NCI-H1694 (cell line): ENCODE measurements at regions not wholly inside any gene's neighbourhood (a gene's known extent, or its start where the extent isn't known, plus 50 kb on each side); places are given as distances from the start of the nearest gene placed in this dataset.

ENCODE experiments used
- DNase-seq: peaks from one replicate; lab custom pipeline; 2025; lab: John Stamatoyannopoulos, UW

DNA sequence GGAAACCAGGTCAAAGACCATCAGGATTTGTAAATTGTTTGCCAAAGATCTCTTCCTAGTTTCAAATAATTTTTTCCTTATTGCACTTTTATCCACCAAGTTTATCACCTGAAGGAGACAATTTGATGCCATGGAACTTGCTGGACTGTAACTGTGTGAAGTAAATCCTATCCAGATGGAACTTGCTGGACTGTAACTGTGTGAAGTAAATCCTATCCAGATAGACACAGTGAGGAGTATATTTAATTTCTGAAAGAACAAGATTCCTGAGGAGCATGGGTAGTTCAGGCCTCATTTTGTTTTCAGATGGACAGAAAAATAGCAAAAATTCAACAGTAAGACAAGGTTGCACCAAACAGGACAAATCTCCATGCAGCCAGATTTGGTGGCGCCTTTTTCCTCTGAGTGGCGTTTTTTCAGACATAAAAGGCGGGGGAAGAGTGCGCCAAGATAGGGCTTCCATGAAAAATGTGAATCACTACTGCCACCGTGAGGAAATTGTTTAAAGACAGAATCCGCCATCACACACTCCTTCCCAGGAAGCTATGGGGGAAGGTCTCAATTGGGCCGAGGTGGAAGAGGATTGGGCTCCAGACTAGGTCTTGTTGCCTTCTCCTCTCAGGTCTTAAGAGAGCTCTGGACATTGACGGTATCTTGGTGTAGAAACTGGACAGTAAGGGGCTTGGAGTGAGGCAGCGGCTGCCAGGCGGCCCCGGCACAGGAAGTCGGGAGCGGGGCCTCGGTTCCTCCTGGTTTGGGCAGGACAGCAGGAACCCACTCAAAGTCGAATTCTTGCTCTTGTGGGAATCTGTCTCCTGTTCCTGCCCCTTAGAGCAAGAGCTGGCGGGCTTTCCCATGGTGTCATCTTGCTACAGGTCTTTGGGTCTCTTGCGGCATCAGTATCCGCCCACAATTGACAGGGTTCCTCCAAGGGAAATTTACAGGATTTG is 234.7 kb downstream of the OR13H1 start:
- DNase-seq = peak; percentile 53

GRCh38 chrX:131779306-131779705 is 235.4 kb downstream of the OR13H1 start:
- DNase-seq = no peak

DNA sequence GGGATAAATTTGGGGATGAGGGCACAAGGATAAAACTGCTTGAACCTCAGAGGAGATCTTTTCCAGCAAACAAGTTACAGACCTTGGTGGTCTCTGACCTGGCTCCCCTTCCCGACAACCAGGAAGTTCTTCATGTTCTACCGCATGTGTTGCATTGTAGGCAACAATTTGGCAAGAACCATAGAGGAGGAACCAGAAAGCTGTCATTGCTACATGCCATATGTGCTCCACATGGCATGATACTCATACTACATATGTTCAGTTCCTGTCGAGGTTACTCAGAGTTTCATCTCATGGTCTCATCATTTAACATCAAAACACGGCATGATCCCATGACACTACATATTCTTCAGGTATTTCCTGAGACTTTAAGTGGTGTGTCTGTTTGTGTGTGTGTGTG is 235.9 kb downstream of the OR13H1 start:
- DNase-seq = no peak

GRCh38 chrX:131782646-131783045 is 238.8 kb downstream of the OR13H1 start:
- no peak for DNase-seq

DNA sequence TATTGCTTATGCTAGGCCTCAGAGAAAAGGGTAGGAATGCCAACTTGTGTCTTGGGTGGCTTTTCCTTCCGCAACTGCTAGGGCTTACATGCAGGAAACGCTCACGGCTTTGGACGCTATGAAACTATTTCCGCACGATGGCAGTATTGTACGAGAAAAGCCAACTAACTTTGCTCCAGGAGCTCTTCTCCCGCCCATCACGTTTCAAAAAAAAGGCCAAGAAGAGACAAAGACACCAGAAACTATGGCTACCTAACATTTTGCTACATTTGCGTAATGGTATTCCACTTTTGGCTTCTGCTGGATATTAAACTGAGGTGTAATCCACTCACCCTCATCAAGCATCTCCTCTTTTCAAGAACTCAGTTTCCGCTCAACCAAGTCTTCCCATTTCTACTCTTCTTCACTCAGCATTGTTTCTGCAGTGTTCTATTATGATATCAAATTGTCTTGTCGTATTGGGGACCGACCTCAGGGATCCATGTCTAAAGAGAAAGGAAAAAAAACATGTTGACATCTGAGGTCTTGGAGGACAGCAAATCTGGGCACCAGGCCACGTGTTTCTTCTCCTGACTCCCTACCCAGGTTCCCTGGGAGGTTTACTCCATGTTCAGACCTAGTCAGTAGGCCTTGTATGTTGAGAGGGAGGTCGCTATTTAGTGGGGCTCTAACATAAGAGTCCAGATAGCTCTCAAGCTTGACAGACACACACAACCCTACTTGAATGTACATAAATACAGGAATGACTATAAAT is 239.4 kb upstream of the STK26 start:
- DNase-seq = peak; percentile 20

DNA sequence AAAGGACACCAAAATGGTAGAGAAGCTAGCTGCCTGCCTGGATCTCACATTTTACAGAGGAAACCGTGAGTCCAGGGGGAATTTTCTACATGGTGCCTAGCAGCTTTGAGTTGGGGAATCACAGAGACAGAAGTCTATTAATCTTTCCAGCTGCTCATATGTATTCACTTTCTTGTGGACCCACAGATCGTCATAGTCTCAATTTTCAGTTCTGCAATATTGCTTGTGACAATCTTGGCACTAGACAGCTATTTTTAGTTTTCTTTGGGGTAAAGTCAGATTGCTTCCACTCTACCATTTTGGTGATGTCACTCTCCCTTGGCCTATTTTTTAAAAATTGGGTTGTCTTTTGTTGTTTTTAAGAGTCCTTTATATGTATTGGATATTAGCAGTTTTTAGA is 233.4 kb upstream of the STK26 start:
- no peak for DNase-seq

- DNase-seq = no peak
Measured at GRCh38 chrX:131791608-131792355, 231.3 kb upstream of the STK26 start.

DNA sequence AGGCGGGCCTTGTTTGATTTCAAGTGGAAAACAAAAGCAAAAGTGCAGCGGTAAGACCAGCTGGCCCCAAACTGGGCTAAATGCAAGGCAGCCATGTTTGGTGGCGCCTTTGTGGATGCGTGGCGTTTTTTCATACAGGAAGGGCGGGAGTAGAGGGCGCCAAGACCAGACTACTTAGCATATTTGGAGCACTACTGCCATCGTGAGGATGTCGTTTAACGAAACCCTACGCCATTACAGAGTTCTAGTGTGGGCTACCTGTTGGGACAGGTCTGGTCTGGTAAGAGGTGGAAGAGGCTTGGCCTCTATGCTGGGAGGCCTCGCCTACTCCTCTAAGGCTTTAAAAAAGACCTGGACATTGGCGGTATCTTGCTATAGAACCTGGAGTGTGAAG is 230.7 kb upstream of the STK26 start:
- no peak for DNase-seq

DNA sequence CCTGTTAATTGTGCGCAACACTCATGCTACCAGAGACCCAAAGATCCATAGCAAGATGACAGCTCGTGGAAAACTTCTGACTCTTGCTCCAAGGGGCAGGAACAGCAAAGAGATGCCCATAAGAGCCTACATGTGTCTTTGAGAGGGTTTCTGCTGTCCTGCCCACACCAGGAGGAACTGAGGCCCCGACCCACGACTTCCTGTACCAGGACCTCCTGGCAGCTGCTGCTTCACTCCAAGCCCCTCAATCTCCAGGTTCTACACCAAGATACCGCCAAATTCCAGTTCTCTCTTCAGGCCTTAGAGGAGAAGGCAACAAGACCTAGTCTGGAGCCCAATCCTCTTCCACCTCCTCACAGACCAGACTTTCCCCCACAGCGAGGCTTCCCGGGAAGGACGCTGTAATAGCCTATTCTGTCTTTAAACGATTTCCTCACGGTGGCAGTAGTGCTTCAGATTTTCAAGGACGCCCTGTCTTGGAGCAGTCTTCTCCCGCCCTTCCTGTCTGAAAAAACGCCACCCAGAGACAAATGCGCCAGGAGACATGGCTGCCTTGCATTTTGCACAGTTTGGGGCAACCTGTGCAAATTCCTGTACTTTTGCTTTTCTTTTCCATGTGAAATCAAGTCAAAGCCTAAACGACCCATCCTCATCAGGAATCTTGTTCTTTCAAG is 230.2 kb upstream of the STK26 start:
- no peak for DNase-seq

DNA sequence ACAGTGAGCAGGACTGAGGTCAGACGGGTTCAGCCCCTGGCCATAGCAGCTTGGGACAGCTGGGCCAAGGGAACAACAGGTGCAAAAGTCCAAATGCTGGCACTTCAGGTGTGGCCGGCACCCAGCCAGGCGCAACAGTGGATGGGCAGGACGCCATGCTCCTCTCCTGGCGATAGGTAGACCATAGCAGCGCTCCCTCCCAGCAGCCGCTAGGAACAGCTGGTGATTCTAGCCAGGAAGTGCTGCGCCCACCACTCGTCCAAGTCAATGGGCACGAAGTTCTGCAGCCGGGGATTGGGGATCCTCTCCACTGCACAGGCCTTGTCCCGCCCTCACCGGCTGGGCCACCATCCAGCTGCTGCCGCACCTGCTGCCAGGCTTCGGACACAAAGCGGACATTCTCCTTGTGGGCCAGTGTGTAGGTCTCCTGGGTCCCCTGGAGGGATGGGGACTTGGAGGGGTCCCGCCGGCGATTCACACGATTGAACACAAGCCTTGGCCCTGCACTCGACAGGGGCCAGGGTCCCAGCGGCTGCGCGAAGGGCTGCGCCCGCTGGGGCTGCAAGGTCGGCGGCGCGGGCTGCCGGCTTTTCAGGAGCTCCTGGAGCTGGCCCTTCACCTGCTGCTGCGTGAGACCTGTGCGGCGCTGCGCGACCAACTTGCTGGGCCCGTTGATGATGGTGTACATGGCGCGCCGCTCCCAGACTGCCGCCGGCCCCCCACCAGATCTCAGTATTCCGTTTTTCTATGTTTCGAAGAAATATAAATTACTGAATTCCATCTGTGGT is 227.5 kb upstream of the STK26 start:
- DNase-seq = no peak

- no peak for DNase-seq
Measured at GRCh38 chrX:131801066-131801465, 222.0 kb upstream of the STK26 start.

- DNase-seq = no peak
Measured at GRCh38 chrX:131801911-131802310, 221.2 kb upstream of the STK26 start.

GRCh38 chrX:131802836-131803626 is 220.1 kb upstream of the STK26 start:
- no peak for DNase-seq

DNA sequence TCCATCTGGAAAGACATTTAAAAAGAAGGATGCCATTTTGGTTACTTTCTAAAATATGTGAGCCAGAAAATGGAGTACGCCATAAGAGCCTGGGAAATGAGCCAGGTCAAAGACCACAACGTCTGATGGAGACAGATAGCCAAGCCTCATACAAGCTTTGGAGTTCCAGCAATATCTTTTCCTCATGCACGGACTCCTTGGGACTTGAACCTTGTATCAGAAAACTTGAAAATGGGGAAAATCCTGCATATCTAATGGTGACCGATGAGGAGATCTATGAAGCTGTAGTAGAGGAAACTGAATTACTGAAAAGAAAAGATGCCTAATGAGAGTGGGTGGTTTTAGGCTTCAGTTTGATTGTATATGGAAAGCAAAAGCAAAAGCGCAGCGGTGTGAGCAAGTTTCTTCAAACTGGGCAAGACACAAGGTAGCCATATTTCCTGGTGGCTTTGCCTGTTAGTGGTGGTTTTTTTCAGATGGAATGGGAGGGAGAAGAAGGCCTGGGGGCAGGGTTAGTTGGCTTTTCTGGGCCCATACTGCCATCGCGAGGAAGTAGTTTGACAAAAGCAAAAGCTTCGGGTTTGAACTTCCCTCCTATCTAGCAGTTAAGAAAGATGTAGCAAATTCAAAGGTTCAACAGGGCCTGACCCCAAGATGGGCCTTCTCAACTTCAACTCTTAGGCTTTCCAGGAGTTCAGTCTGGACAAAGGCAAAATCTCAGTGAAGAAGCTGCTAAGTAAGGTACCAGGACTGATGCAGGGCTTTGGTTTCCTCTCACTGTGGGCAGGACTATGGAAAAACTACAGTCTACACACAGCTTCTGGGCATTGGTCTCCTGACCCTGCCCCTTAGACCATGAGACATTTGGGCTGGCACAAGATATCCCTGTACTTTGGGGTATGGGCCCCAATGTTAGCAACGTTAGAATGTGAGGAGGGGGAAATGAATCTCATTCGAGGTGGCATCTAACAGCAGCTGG is 210.0 kb upstream of the STK26 start:
- no peak for DNase-seq

DNA sequence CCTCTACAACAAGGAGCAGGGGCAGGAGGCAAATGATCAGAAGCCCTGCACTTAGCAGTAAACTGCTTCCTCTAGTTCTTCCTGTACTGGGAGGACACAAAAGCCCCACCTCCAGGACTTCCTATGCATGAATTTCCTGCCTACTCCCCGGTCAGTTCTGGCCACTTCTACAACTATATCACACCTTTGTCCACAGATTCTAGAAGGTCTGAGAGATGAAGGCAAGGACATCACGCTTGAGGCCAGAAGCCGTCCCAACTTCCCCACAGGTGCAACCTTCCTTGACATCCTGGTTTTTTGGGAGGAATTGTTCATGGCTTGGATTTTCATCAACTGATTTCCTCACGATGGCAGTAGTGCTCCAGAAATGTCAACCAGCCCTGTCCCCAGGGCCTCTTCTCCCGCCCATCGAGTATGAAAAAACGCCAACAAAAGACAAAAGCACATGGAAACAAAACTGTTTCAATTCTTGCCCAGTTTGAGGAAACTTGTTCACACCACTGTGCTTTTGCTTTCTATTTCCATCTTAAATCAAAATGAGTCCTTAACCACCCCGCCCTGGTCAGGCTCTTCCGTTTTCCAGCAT is 206.5 kb upstream of the STK26 start:
- DNase-seq = no peak

- DNase-seq = no peak
Measured at GRCh38 chrX:131818297-131818936, 204.7 kb upstream of the STK26 start.

GRCh38 chrX:131821945-131822622 is 201.0 kb upstream of the STK26 start:
- DNase-seq = no peak

DNA sequence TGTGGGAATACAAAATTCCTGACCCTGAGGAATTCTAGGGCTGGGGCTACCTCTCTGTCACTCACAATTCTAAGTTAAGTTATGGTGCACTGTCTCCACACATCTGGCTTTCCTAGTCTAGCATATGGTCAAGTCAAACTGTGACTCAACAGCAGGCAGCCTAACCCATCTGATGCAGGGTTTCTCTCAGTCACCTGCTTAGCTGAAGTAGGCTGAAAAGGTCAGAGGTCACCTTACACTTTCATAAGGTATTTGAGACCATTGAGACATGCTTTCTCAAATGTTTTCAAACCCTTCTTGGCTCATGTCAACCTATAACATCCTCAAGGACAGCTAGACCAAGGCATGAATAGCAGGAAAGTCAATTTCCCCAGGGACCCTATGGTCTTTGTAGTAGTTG is 196.5 kb upstream of the STK26 start:
- DNase-seq = no peak
